ENCODE measurements at regions not wholly inside any gene's neighbourhood (a gene's known extent, or its start where the extent isn't known, plus 50 kb on each side); places are given as distances from the start of the nearest gene placed in this dataset.

- no peak; the same call in none of the 2 replicates for TF ChIP-seq ZNF768 (CRISPR knock-in tag; IDR thresholded peaks at IDR 0.05)
- TF ChIP-seq TOPORS (CRISPR knock-in tag; IDR thresholded peaks at IDR 0.05), result peak; percentile 61; the same call in 1 of the 2 replicates
- no peak; the same call in 1 of the 2 replicates for TF ChIP-seq ZNF891 (CRISPR knock-in tag; IDR thresholded peaks at IDR 0.05)
- TF ChIP-seq TFE3 (CRISPR knock-in tag; IDR thresholded peaks at IDR 0.05), result peak; percentile 54; the same call in 1 of the 2 replicates
- TF ChIP-seq ZSCAN12 (CRISPR knock-in tag; IDR thresholded peaks at IDR 0.05), result 0 out of 2 replicates have a peak, but pooled peaks have one; percentile 17
- TF ChIP-seq ZNF747 (CRISPR knock-in tag; IDR thresholded peaks at IDR 0.05; ENCODE audit: borderline replicate concordance), result no peak
- peak; percentile 20; the same call in 1 of the 2 replicates for TF ChIP-seq KDM1A (CRISPR knock-in tag; IDR thresholded peaks at IDR 0.05)
- no peak for TF ChIP-seq ZNF674 (CRISPR knock-in tag; IDR thresholded peaks at IDR 0.05; ENCODE audit: low read depth)
- TF ChIP-seq DMAP1 (CRISPR knock-in tag; IDR thresholded peaks at IDR 0.05), result peak; percentile 68; the same call in 1 of the 2 replicates
- TF ChIP-seq PHF20 (CRISPR knock-in tag; IDR thresholded peaks at IDR 0.05), result peak; percentile 58
- peak; percentile 41; the same call in 1 of the 2 replicates for TF ChIP-seq ZSCAN31 (CRISPR knock-in tag; IDR thresholded peaks at IDR 0.05; ENCODE audit: low read depth)
- no peak for TF ChIP-seq HOXA5 (CRISPR knock-in tag; IDR thresholded peaks at IDR 0.05)
- TF ChIP-seq RAD21 (CRISPR knock-in tag; IDR thresholded peaks at IDR 0.05), result peak; percentile 96
- TF ChIP-seq THAP11 (CRISPR knock-in tag; IDR thresholded peaks at IDR 0.05), result peak; percentile 24; the same call in 1 of the 2 replicates
- peak; percentile 83 for TF ChIP-seq RBM39 (IDR thresholded peaks at IDR 0.05; ENCODE audit: low read depth, low read length, poor library complexity, severe bottlenecking)
- TF ChIP-seq PHF5A (CRISPR knock-in tag; IDR thresholded peaks at IDR 0.05; ENCODE audit: low read depth, unreplicated experiment), result no peak
- TF ChIP-seq ATF7-NPFF (CRISPR knock-in tag; IDR thresholded peaks at IDR 0.05; ENCODE audit: low read depth), result peak; percentile 90; the same call in 1 of the 2 replicates
- TF ChIP-seq ZNF234 (CRISPR knock-in tag; conservative IDR thresholded peaks at IDR 0.05), result 0 out of 2 replicates have a peak, but pooled peaks have one; percentile 39
- 0 out of 2 replicates have a peak, but pooled peaks have one; percentile 3 for TF ChIP-seq ZNF225 (CRISPR knock-in tag; IDR thresholded peaks at IDR 0.05)
- no peak; the same call in 1 of the 2 replicates for TF ChIP-seq HES4 (CRISPR knock-in tag; IDR thresholded peaks at IDR 0.05; ENCODE audit: borderline replicate concordance)
- peak; percentile 65 for TF ChIP-seq HNF1B (CRISPR knock-in tag; IDR thresholded peaks at IDR 0.05)
- peak; percentile 61 for TF ChIP-seq ZGPAT (CRISPR knock-in tag; IDR thresholded peaks at IDR 0.05)
- TF ChIP-seq ZNF414 (CRISPR knock-in tag; IDR thresholded peaks at IDR 0.05), result no peak
- TF ChIP-seq POLR2AphosphoS2 (IDR thresholded peaks at IDR 0.05; ENCODE audit: low read depth, low read length), result no peak
- no peak for TF ChIP-seq TRIM22 (IDR thresholded peaks at IDR 0.05)
Observed at GRCh38 chr22:23521441-23522113, 58.5 kb downstream of the IGLL1 start (continued).
